ENCODE measurements at regions not wholly inside any gene's neighbourhood (a gene's known extent, or its start where the extent isn't known, plus 50 kb on each side); places are given as distances from the start of the nearest gene placed in this dataset.

- Histone ChIP-seq H3K4me1 (ENCODE audit: low read depth, poor library complexity, severe bottlenecking) (no peaks in the 10 kb centered on the region), H3K9ac (no peak overlapping the region), H3K27me3 (ENCODE audit: insufficient read depth, low read depth) (no peaks in the 10 kb centered on the region), H3K4me3 (IDR thresholded peaks at IDR 0.05; ENCODE audit: insufficient read depth, low read depth, low read length) (no peak overlapping the region), H3K79me2 (ENCODE audit: insufficient read depth, low read depth) (no peaks in the 10 kb centered on the region), H3K4me2 (no peak overlapping the region), H3K27ac (no peak overlapping the region), H3K36me3 (ENCODE audit: insufficient read depth) (no peaks in the 10 kb centered on the region), H4K20me1 (ENCODE audit: insufficient read depth) (no peaks in the 10 kb centered on the region), H2AFZ (ENCODE audit: low read depth) (no peak overlapping the region)
- TF ChIP-seq CTCF (conservative IDR thresholded peaks at IDR 0.05; ENCODE audit: low read depth, low read length) = no peak
Measured at GRCh38 chr13:74256969-74257368, 122.8 kb upstream of the KLF12 start.

GRCh38 chr13:74253161-74253560, 119.0 kb upstream of the KLF12 start:
- H3K27ac ChIP-seq = no peak overlapping the region
- H3K79me2 ChIP-seq (ENCODE audit: insufficient read depth, low read depth) = no peaks in the 10 kb centered on the region
- H3K4me3 ChIP-seq (IDR thresholded peaks at IDR 0.05; ENCODE audit: insufficient read depth, low read depth, low read length) = no peak overlapping the region
- no peaks in the 10 kb centered on the region for H3K4me1 ChIP-seq (ENCODE audit: low read depth, poor library complexity, severe bottlenecking)
- no peak overlapping the region for H3K4me2 ChIP-seq
- no peaks in the 10 kb centered on the region for H4K20me1 ChIP-seq (ENCODE audit: insufficient read depth)
- TF ChIP-seq CTCF (conservative IDR thresholded peaks at IDR 0.05; ENCODE audit: low read depth, low read length) = no peak
- no peaks in the 10 kb centered on the region for H3K36me3 ChIP-seq (ENCODE audit: insufficient read depth)
- no peaks in the 10 kb centered on the region for H3K27me3 ChIP-seq (ENCODE audit: insufficient read depth, low read depth)
- no peak overlapping the region for H3K9ac ChIP-seq
- H2AFZ ChIP-seq (ENCODE audit: low read depth) = no peak overlapping the region

- TF ChIP-seq CTCF (conservative IDR thresholded peaks at IDR 0.05; ENCODE audit: low read depth, low read length) = no peak
- Histone ChIP-seq H3K36me3 (ENCODE audit: insufficient read depth) (no peaks in the 10 kb centered on the region), H3K27me3 (ENCODE audit: insufficient read depth, low read depth) (no peaks in the 10 kb centered on the region), H2AFZ (ENCODE audit: low read depth) (no peak overlapping the region), H3K9ac (no peak overlapping the region), H3K27ac (no peak overlapping the region), H3K4me3 (IDR thresholded peaks at IDR 0.05; ENCODE audit: insufficient read depth, low read depth, low read length) (no peak overlapping the region), H3K79me2 (ENCODE audit: insufficient read depth, low read depth) (no peaks in the 10 kb centered on the region), H4K20me1 (ENCODE audit: insufficient read depth) (no peaks in the 10 kb centered on the region), H3K4me1 (ENCODE audit: low read depth, poor library complexity, severe bottlenecking) (no peaks in the 10 kb centered on the region), H3K4me2 (no peak overlapping the region)
Measured at GRCh38 chr13:74251778-74252519, 117.7 kb upstream of the KLF12 start.

- H3K4me1 ChIP-seq (ENCODE audit: low read depth, poor library complexity, severe bottlenecking) = no peaks in the 10 kb centered on the region
- no peak overlapping the region for H2AFZ ChIP-seq (ENCODE audit: low read depth)
- H3K4me2 ChIP-seq = no peak overlapping the region
- H3K79me2 ChIP-seq (ENCODE audit: insufficient read depth, low read depth) = no peaks in the 10 kb centered on the region
- TF ChIP-seq CTCF (conservative IDR thresholded peaks at IDR 0.05; ENCODE audit: low read depth, low read length) = no peak
- H3K27ac ChIP-seq = no peak overlapping the region
- H3K4me3 ChIP-seq (IDR thresholded peaks at IDR 0.05; ENCODE audit: insufficient read depth, low read depth, low read length) = no peak overlapping the region
- H3K9ac ChIP-seq = no peak overlapping the region
- no peaks in the 10 kb centered on the region for H3K27me3 ChIP-seq (ENCODE audit: insufficient read depth, low read depth)
- H4K20me1 ChIP-seq (ENCODE audit: insufficient read depth) = no peaks in the 10 kb centered on the region
- H3K36me3 ChIP-seq (ENCODE audit: insufficient read depth) = no peaks in the 10 kb centered on the region
Measured at GRCh38 chr13:74250738-74251190, 116.6 kb upstream of the KLF12 start.

Measured in KMS-11 (cell line).